H1 (cell line): ENCODE measurements at regions not wholly inside any gene's neighbourhood (a gene's known extent, or its start where the extent isn't known, plus 50 kb on each side); places are given as distances from the start of the nearest gene placed in this dataset. TPM values are rescaled to one million over a fixed set of nuclear protein-coding genes. Genes with fewer than 3 reads are reported as not detected.
"Not testable (repeated sequence)": the region's sequence is repeated elsewhere in the genome, so short reads cannot be mapped to it uniquely, and the experiment has no call there.

ENCODE experiments used
- CTCF ChIA-PET: fragments of 300-600 bp; sonication (Branson Sonifier 250); formaldehyde crosslinking; loops from one replicate; lab custom pipeline; 2021; ENCODE audit not compliant: partially characterized antibody; lab: Charles Lee
- POLR2A ChIA-PET: fragments of 300-600 bp; sonication (Branson Sonifier 250); formaldehyde crosslinking; loops from one replicate; lab custom pipeline; 2021; ENCODE audit warnings: inconsistent platforms; ENCODE audit not compliant: partially characterized antibody; lab: Charles Lee
- DNase-seq, 2 experiments: peaks; one replicate each; pipeline versions ENCODE4 v3.0.0 to v3.0.0-alpha.2; 2010 to 2022; ENCODE audit warnings: low spot score in 2 of 2, low read depth in 1 of 2, mixed read lengths in 1 of 2
- FAIRE-seq: peaks from 2 replicates; lab custom pipeline; 2011; peaks lifted over from hg19 to GRCh38; lab: Jason Lieb, UNC
- H2AFZ ChIP-seq: 2 replicates; pipeline ENCODE4 v1.8.1; 2012; ENCODE audit warnings: low read length, inconsistent platforms
- H2AK5ac ChIP-seq: 2 replicates; pipeline ENCODE4 v1.6.1; 2013; ENCODE audit warnings: low read depth, low read length
- H2BK120ac ChIP-seq: replicated peaks from 2 replicates; pipeline ENCODE3; 2013; ENCODE audit warnings: low read depth, low read length, inconsistent platforms
- H2BK12ac ChIP-seq: 2 replicates; pipeline ENCODE4 v1.6.1; 2013; ENCODE audit warnings: low read depth, low read length
- H2BK15ac ChIP-seq: 2 replicates; pipeline ENCODE4 v1.6.1; 2013; ENCODE audit warnings: low read length
- H2BK20ac ChIP-seq: 2 replicates; pipeline ENCODE4 v1.6.1; 2013; ENCODE audit warnings: low read length
- H2BK5ac ChIP-seq: 2 replicates; pipeline ENCODE4 v1.6.1; 2013; ENCODE audit warnings: low read depth, low read length
- H3K14ac ChIP-seq: 2 replicates; pipeline ENCODE4 v1.6.1; 2013; ENCODE audit warnings: inconsistent platforms; ENCODE audit not compliant: insufficient read length
- H3K18ac ChIP-seq: 2 replicates; pipeline ENCODE4 v1.6.1; 2013; ENCODE audit warnings: low read length; ENCODE audit errors: extremely low read depth
- H3K23ac ChIP-seq: 2 replicates; pipeline ENCODE4 v1.6.1; 2013; ENCODE audit warnings: inconsistent platforms; ENCODE audit not compliant: insufficient read length
- H3K23me2 ChIP-seq: 2 replicates; pipeline ENCODE4 v1.6.1; 2013; ENCODE audit warnings: low read depth, low read length
- H3K27ac ChIP-seq: 2 replicates; pipeline ENCODE4 v1.6.1; 2011; ENCODE audit warnings: low read depth, low read length, inconsistent platforms
- H3K27me3 ChIP-seq, 4 experiments: replicated peaks in 1 of 4; 1 replicate in 1 of 4; 2 replicates in 3 of 4; pipeline versions ENCODE4 v1.6.1 to v1.8.1; 2011 to 2013; ENCODE audit warnings: low read length in 3 of 4, mild to moderate bottlenecking in 3 of 4, inconsistent platforms in 2 of 4, mixed read lengths in 2 of 4, moderate library complexity in 1 of 4; ENCODE audit not compliant: control insufficient read depth in 3 of 4, insufficient read depth in 3 of 4; ENCODE audit errors: extremely low read depth in 1 of 4
- H3K36me3 ChIP-seq, 4 experiments: 2 replicates each; pipeline versions ENCODE4 v1.6.1 to v1.8.1; 2011 to 2013; ENCODE audit warnings: mild to moderate bottlenecking in 4 of 4, low read length in 3 of 4, moderate library complexity in 2 of 4, control low read depth in 1 of 4, inconsistent platforms in 1 of 4; ENCODE audit not compliant: insufficient read depth in 4 of 4, control insufficient read depth in 2 of 4
- H3K4ac ChIP-seq: replicated peaks from 2 replicates; pipeline ENCODE3; 2013; ENCODE audit warnings: low read length, low read depth, mixed read lengths, inconsistent platforms; ENCODE audit not compliant: insufficient read length
- H3K4me1 ChIP-seq, 4 experiments: replicated peaks in 1 of 4; 1 replicate in 1 of 4; 2 replicates in 3 of 4; pipeline versions ENCODE4 v1.6.1 to v1.8.1; 2011 to 2013; ENCODE audit warnings: low read length in 3 of 4, inconsistent platforms in 2 of 4, mixed read lengths in 1 of 4; ENCODE audit not compliant: insufficient read depth in 4 of 4, control insufficient read depth in 3 of 4
- H3K4me2 ChIP-seq, 2 experiments: 2 replicates each; pipeline versions ENCODE4 v1.6.1 to v1.8.1; 2011 to 2013; ENCODE audit warnings: low read depth in 2 of 2, low read length in 2 of 2, control low read depth in 1 of 2, inconsistent platforms in 1 of 2, mild to moderate bottlenecking in 1 of 2; ENCODE audit not compliant: insufficient read depth in 1 of 2
- H3K4me3 ChIP-seq, 4 experiments: fragments of 200-600, 300-600 bp in 1 of 4; sonication (generic), shearing (Covaris generic), sonication (Bioruptor Twin) in 1 of 4; 2 replicates each; pipeline versions ENCODE4 v1.5.1 to v1.8.1; 2011 to 2016; ENCODE audit warnings: low read length in 4 of 4, low read depth in 3 of 4, control low read depth in 2 of 4, inconsistent platforms in 2 of 4, mild to moderate bottlenecking in 2 of 4, mixed read lengths in 1 of 4, moderate library complexity in 1 of 4; ENCODE audit not compliant: insufficient read depth in 2 of 4; ENCODE audit errors: extremely low read depth in 1 of 4
- H3K56ac ChIP-seq: replicated peaks from 2 replicates; pipeline ENCODE3; 2013; ENCODE audit warnings: low read depth, mild to moderate bottlenecking, mixed read lengths, low read length, inconsistent platforms; ENCODE audit not compliant: insufficient read length
- H3K79me1 ChIP-seq: 2 replicates; pipeline ENCODE4 v1.6.1; 2013; ENCODE audit warnings: low read depth, low read length, control low read depth
- H3K79me2 ChIP-seq, 2 experiments: 2 replicates each; pipeline versions ENCODE4 v1.6.1 to v1.8.1; 2012 to 2013; ENCODE audit warnings: low read length in 2 of 2, mild to moderate bottlenecking in 2 of 2, inconsistent platforms in 1 of 2; ENCODE audit not compliant: insufficient read depth in 2 of 2, control insufficient read depth in 1 of 2
- H3K9ac ChIP-seq, 4 experiments: replicated peaks in 1 of 4; 1 replicate in 1 of 4; 2 replicates in 3 of 4; pipeline versions ENCODE4 v1.6.1 to v1.8.1; 2011 to 2013; ENCODE audit warnings: low read depth in 3 of 4, low read length in 3 of 4, control low read depth in 2 of 4, mild to moderate bottlenecking in 2 of 4, moderate library complexity in 2 of 4, inconsistent platforms in 1 of 4; ENCODE audit errors: extremely low read depth in 1 of 4
- H3K9me3 ChIP-seq, 2 experiments: 2 replicates each; pipeline versions ENCODE4 v1.6.1 to v1.8.1; 2012 to 2013; ENCODE audit warnings: mild to moderate bottlenecking in 2 of 2, moderate library complexity in 2 of 2, control low read depth in 1 of 2, inconsistent platforms in 1 of 2, low read depth in 1 of 2, low read length in 1 of 2, mixed read lengths in 1 of 2; ENCODE audit not compliant: insufficient read depth in 2 of 2
- H4K20me1 ChIP-seq, 2 experiments: replicated peaks in 1 of 2; 2 replicates each; pipeline versions ENCODE3 to v1.8.1; 2011 to 2013; ENCODE audit warnings: inconsistent platforms in 2 of 2, low read length in 2 of 2, mild to moderate bottlenecking in 1 of 2; ENCODE audit not compliant: insufficient read depth in 2 of 2, control insufficient read depth in 1 of 2
- H4K5ac ChIP-seq: 2 replicates; pipeline ENCODE4 v1.6.1; 2013; ENCODE audit warnings: low read length, low read depth, mixed read lengths, inconsistent platforms; ENCODE audit not compliant: insufficient read length
- H4K8ac ChIP-seq: 2 replicates; pipeline ENCODE4 v1.8.0; 2013; ENCODE audit warnings: mild to moderate bottlenecking, moderate library complexity, low read length, inconsistent platforms; ENCODE audit not compliant: insufficient read depth; ENCODE audit errors: extremely low read depth
- H4K91ac ChIP-seq: replicated peaks from 2 replicates; pipeline ENCODE3; 2013; ENCODE audit warnings: low read length, mixed read lengths, inconsistent platforms; ENCODE audit not compliant: insufficient read length
- WGBS, 2 experiments: shearing (Covaris generic) in 1 of 2; methylation state at CpG; one replicate each; pipeline versions ENCODE4 v1.1.6 to v1.1.7; 2013 to 2015; ENCODE audit warnings: low lambda C conversion rate in 2 of 2, mixed read lengths in 2 of 2, inconsistent platforms in 1 of 2, low coverage in 1 of 2, missing lambda C conversion rate in 1 of 2; ENCODE audit not compliant: insufficient replicate concordance in 2 of 2, insufficient coverage in 1 of 2, insufficient read length in 1 of 2; ENCODE audit errors: extremely low coverage in 1 of 2, missing lambda C conversion rate in 1 of 2; 5-methylcytosine and 5-hydroxymethylcytosine counted together
- microRNA-seq, 2 experiments: library from miRNA; unstranded; fragments of <30 nt; microRNA quantifications; one replicate each; pipeline versions ENCODE4 to v1.2.0, GENCODE V29; 2016 to 2020; ENCODE audit warnings: borderline microRNAs expressed in 2 of 2, borderline number of aligned reads in 2 of 2, borderline replicate concordance in 1 of 2
- small RNA-seq: library from polyadenylated mRNA; stranded (forward); fragments of <200 nt; extraction: miRNeasy Mini kit (QIAGEN cat#:217004); gene quantifications from one replicate; pipeline ENCODE3, GENCODE V24; 2013; ENCODE audit not compliant: insufficient read depth

DNA sequence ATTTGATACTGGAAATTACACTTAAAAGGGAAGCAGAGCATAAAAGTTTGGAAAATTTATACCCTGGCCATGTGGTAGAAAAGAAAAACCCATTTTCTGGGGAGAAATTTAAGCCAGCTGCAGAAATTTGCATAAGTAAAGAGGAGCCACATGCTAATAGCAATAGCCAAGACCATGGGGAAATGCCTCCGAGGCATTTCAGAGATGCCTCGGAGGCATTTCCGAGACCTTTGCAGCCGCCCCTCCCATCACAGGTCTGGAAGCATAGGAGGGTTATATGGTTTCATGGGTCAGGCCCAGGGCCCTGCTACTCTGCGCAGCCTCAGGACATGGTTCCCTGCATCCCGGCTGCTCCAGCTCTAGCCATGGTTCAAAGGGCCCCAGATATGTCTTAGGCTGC, 49.9 kb upstream of the NBPF11 start:
- H3K4me1 ChIP-seq, DNase-seq, H4K8ac ChIP-seq, H3K36me3 ChIP-seq, CTCF ChIA-PET, H4K5ac ChIP-seq, H3K79me1 ChIP-seq, H3K27ac ChIP-seq, H3K9ac ChIP-seq, H3K4ac ChIP-seq, H3K18ac ChIP-seq, H2AFZ ChIP-seq, H3K23ac ChIP-seq, H3K27me3 ChIP-seq, H4K91ac ChIP-seq, H2BK20ac ChIP-seq, H3K14ac ChIP-seq, H4K20me1 ChIP-seq, H2BK120ac ChIP-seq, H3K56ac ChIP-seq, H2BK12ac ChIP-seq, H3K4me3 ChIP-seq, POLR2A ChIA-PET, FAIRE-seq, H2BK15ac ChIP-seq, H3K79me2 ChIP-seq, H3K9me3 ChIP-seq, H2BK5ac ChIP-seq, H3K4me2 ChIP-seq, H3K23me2 ChIP-seq, H2AK5ac ChIP-seq: not testable (repeated sequence)
- WGBS, 2 experiments: no CpG with 5 or more reads among the region's 6 CpGs

Small RNA genes in the stretch of these regions (microRNA-seq; reads per million reads assigned to microRNA genes)
- 0 reads per million in 2 experiments for gene MIR5087
- gene MIR6077: 0 reads per million in 2 experiments

Small RNA genes in the stretch of these regions (small RNA-seq; reads per million reads assigned to genes)
- not detected for gene AC239809.1
- 1.4 reads per million for gene MIR6077
- gene RF00019: not detected
- gene RNU1-120P: 5.7 reads per million, percentile 66 among the genes with 10 or more reads in this experiment
- 18.3 reads per million, percentile 91 among the genes with 10 or more reads in this experiment for gene RNU1-122P
- 1.7 reads per million, percentile 6 among the genes with 10 or more reads in this experiment for gene RNU1-13P
- gene RNVU1-1: 2.1 reads per million, percentile 17 among the genes with 10 or more reads in this experiment
- gene RNVU1-2: not detected
- 4.1 reads per million, percentile 53 among the genes with 10 or more reads in this experiment for gene RNVU1-3
